Upper lobe of right lung (tissue), 1 donor: ENCODE measurements at regions not wholly inside any gene's neighbourhood (a gene's known extent, or its start where the extent isn't known, plus 50 kb on each side); places are given as distances from the start of the nearest gene placed in this dataset.

ENCODE experiments used
- ATAC-seq: fragments of 200-7000 bp; cut with Tn5 transposase; one replicate; pipeline ENCODE4 v1.9.1; 2020; ENCODE audit warnings: mild to moderate bottlenecking, moderate library complexity
- DNase-seq: peaks from one replicate; pipeline ENCODE4 v3.0.0-alpha.2; 2020
- H3K27ac ChIP-seq: fragments of 200-600 bp; one replicate; pipeline ENCODE4 v1.8.0; 2022
- H3K27me3 ChIP-seq: fragments of 200-600 bp; one replicate; pipeline ENCODE4 v1.8.0; 2022; ENCODE audit warnings: mild to moderate bottlenecking
- H3K36me3 ChIP-seq: fragments of 200-600 bp; one replicate; pipeline ENCODE4 v1.8.0; 2022
- H3K4me1 ChIP-seq: fragments of 200-600 bp; one replicate; pipeline ENCODE4 v1.8.0; 2022
- H3K4me3 ChIP-seq: fragments of 200-600 bp; one replicate; pipeline ENCODE4 v1.8.0; 2022; ENCODE audit warnings: mild to moderate bottlenecking
- H3K9me3 ChIP-seq: fragments of 200-600 bp; one replicate; pipeline ENCODE4 v1.8.0; 2022
- CTCF ChIP-seq: fragments of 200-600 bp; IDR thresholded peaks from one replicate; pipeline ENCODE4 v1.8.0; 2022; ENCODE audit warnings: antibody characterized with exemption
- intact Hi-C: fragments of 100-400 bp; cut with DNase I; formaldehyde crosslinking; loops from one replicate; pipeline ENCODE4 v1.11.0; 2022
- donor health status: DM: no; HTN: yes; CAD: no; lungs with severe emphysema.

- ATAC-seq = no peak
- intact Hi-C loops = no loop called here
- no peak for DNase-seq
- H3K9me3 ChIP-seq = no peaks in the 10 kb centered on the region
- H3K36me3 ChIP-seq = no peaks in the 10 kb centered on the region
- no peaks in the 10 kb centered on the region for H3K27me3 ChIP-seq
- no peaks in the 10 kb centered on the region for H3K4me1 ChIP-seq
- TF ChIP-seq CTCF = no peak
- H3K27ac ChIP-seq = no peak overlapping the region
- H3K4me3 ChIP-seq = no peak overlapping the region
Measured at GRCh38 chr2:67839668-67840067, 223.1 kb downstream of the C1D start.

- intact Hi-C loops = no loop called here
Measured at GRCh38 chr2:67840460-67841068, 222.2 kb downstream of the C1D start.

DNA sequence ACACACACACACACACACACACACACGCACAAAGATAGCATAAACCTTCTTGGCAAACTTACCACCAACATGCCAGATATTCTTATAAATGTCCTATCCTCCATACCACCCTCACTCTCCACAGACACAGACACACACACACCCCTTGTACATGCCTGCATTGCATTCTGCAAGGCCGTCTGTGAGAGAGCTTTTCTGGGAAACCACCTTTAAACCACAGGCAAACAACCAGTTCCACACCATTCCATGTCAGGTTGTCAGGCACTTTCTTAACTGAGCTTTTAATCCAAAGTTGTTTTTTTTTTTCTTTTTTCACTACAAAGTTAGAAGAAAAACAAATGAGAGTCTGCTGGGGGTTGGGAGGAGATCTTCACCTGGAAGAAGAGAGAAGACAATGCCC lies 221.1 kb downstream of the C1D start:
- TF ChIP-seq CTCF = no peak
- Histone ChIP-seq H3K27me3 (no peaks in the 10 kb centered on the region), H3K4me1 (peaks cover 7% of the 10 kb centered on the region), H3K9me3 (no peaks in the 10 kb centered on the region), H3K27ac (no peak overlapping the region), H3K4me3 (no peak overlapping the region), H3K36me3 (no peaks in the 10 kb centered on the region)
- ATAC-seq = no peak
- DNase-seq = no peak
- intact Hi-C loops = no loop called here

More at GRCh38 chr2:67840460-67841068, 222.2 kb downstream of the C1D start:
- peak; percentile 96 for ATAC-seq
- Histone ChIP-seq H3K36me3 (no peaks in the 10 kb centered on the region), H3K27ac (no peak overlapping the region), H3K4me1 (no peaks in the 10 kb centered on the region), H3K9me3 (no peaks in the 10 kb centered on the region), H3K27me3 (no peaks in the 10 kb centered on the region), H3K4me3 (no peak overlapping the region)
- TF ChIP-seq CTCF = peak; percentile 81
- peak; percentile 83 for DNase-seq

DNA sequence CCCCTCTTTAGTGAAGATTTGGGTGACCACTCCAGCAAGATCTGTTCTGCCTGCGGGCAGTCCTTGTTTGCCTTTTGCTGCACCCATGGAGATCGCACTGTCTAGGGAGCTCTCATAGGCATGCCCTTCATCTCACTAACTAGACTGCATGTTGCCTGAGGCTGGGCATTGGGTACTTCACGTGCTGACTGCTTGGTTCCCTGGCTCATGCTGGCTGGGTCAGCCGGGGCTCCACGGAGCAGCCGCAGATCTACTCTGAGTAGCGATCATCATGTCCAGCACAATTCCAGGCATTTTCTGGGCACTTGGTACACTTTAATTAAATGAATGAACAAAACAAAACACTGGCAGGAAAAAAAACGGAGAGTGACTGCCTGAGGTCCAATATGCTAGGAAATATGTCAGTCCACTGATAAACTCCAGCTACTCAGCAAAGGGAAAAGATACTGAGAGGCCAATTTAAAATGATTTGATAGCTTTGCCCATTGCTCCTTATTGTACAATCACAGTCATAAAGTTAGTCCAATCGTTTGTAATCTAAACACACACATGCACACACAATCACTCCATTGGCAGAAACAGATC lies 220.3 kb downstream of the C1D start:
- DNase-seq (no peak), ATAC-seq (no peak)
- Histone ChIP-seq H3K4me3 (no peak overlapping the region), H3K27me3 (no peaks in the 10 kb centered on the region), H3K27ac (no peak overlapping the region), H3K36me3 (no peaks in the 10 kb centered on the region), H3K9me3 (no peaks in the 10 kb centered on the region), H3K4me1 (peaks cover 7% of the 10 kb centered on the region)
- intact Hi-C loops = no loop called here
- TF ChIP-seq CTCF = no peak

GRCh38 chr2:67844024-67844540 lies 218.7 kb downstream of the C1D start:
- no peak for ATAC-seq
- intact Hi-C loops = no loop called here
- Histone ChIP-seq H3K4me1 (peaks cover 7% of the 10 kb centered on the region), H3K27me3 (no peaks in the 10 kb centered on the region), H3K36me3 (no peaks in the 10 kb centered on the region), H3K27ac (no peak overlapping the region), H3K4me3 (no peak overlapping the region), H3K9me3 (no peaks in the 10 kb centered on the region)
- no peak for TF ChIP-seq CTCF
- DNase-seq = no peak
